ENCODE measurements at regions not wholly inside any gene's neighbourhood (a gene's known extent, or its start where the extent isn't known, plus 50 kb on each side); places are given as distances from the start of the nearest gene placed in this dataset.

DNA sequence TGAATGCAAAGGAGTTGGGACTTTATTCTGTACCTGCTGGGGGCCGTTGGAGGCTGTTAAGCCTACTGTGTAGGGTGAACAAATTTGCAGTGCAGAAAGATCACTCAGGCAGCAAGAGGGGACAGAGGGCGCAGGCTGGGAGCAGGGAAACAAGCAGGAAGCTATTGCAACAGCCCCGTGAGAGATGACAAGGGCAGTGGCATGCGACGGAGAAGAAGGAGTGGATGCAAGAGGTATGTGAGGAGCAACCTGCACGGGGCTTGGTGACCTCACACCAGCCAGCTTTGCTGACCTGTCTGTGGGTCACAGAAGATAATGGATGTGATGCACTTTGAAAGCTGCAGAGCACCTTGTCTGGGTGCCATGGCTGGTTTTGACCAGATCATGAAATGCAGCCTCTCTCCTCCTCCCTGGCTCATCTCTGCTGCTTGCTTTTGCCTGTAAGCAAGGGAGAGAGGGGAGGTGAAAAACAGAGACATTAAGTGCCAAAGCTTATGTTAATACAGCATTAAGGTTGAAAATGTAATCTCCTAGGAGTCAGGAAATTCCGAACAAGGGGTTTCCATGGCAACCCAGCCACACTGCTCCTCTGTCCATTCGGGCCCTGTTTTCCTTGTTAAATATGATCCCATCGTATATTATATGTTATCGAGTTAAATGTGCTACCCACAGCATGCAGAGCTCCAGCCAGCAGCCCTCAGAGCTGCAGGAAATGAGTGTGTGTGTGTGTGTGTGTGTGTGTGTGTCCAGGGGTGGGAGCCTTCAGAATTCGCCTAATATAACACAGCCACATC lies 314.3 kb upstream of the ZMIZ1 start:
- DNase-seq, result peak; percentile 42

DNA sequence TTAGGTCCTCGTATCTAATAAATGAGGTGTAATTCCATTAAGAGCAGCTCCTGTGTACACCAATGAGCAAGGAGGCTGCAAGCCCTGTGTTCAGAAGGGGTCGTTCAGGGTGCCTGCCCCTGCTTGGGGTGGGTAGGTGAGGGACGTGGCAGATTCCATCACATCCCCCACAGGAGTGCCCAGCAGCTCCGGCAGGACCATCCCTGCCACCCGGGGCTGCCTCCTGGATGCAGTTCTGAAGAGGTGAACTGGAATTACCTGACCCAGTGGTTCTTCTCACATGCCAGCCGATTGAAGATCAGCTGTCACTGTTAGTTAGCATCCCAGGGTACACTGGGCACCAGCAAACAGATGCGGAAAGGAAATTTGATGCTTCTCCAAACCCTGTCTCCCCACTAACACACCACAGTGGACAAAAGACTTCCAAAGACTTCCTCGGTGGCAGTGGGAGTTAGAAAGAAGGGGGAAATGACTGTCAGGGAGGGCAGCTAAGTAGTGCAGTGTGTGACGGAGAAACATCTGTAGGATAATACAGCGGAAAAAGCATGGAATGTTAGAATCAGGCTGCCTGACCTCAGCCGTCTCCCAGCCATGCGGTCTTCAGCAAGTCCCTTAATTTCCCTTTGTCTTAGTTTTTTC lies 313.6 kb upstream of the ZMIZ1 start:
- DNase-seq, result no peak

DNA sequence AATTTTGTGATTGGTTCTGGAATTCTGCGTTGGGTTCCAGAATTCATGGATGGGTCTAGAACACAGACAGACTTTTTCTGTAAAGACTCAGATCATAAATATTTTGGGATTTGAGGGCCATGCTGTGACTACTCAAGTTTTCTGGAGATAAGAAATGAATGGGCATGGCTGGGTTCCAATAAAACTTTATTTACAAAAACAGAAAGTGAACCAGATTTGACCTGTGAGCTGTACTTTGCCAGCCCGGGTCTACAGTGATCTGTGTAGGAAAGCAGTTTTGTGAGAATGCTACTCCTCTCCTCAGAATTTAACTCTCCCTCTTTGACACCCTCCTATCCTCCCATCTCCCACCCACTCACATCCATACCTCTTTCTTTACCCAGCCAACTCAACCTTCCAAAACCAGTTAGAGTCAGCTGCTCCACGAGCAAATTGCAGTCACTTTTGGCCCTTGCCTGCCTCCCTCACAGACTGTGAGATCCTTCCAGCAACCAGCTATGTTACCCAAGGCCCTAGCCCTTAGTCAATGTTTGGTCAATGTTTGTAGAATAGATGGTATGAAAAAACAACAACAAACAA lies 312.8 kb upstream of the ZMIZ1 start:
- DNase-seq, result no peak

DNA sequence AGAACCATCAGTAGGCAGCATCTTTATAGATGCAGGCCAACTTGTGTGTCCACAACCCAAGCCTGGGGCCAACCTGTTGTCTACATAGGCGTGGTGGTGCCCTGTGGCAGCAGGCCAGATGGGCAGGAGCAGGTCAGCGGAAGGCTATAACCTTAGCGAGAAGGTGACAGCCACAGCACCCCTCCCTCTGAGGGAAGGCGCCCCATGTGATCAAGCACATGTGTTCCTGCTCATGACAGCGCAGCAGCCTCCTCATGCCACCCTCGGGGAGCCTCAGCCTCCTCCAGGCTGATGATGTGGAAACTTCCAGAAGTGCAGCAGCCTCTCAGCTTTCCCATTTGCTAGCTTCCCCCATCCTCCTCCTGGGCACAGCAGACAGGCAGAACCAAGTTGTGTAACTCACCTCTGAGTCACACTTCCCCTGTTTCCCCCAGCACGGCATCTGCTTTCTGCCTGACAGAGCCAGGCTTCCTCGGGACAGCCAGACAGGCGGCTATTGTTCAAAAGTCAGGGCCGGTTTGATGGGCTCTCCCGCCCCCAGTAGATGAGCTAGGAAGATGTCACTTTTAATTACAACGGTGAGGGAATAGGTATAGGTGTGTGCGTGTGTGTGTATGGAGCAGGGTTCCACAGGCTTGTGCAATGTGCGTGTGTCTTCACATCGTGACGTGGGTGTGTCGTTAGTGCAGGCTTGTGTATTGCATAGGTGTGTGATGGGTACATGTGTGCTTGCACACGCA lies 312.0 kb upstream of the ZMIZ1 start:
- DNase-seq, result peak; percentile 97

DNA sequence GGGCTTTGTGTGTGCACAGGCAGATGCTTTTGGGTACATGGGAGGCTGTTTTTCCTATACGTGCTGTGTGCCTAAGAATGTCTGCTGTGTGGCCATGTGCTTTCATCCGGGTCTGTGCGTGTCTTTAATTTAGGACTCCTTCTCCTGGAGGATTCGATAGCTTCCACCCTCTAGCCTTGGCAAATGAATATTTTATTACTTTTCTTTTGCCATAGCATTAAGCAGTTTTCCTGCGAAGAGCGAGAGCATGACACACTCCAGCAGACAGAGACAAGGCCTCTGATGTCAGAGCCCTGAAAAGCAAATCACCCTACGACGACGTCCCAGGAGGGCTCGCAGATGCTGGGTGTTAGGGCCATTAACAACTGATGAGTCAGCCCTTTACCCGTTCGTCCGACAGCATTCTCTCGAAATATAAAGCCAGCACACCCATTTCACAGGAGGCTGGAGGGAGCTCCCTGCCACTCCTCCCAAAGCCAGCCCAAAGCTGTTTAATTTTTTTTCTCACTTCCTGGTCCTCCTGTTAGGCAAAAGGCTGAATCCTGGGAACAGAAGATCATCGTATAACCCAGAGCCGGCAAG lies 311.3 kb upstream of the ZMIZ1 start:
- DNase-seq, result peak; percentile 56

DNA sequence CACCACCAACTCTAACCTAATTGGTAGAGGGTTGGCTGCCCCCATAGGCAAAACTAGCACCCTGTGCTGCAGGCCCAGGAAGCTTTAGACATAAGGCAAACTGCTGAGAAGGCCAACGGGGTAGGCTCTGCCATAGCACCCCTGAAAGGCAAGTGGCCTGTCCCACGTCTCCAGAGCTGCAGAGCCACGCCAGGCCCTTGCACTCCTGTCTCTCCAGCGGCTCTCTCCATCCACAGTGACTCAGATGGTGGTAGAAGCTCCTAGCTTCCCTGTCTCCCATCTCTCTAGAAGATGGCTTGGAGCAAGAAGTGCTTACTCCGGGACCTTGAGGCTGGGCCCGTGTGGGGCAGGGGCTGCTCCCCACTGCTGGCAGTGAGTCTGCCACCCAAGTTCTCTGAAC lies 310.6 kb upstream of the ZMIZ1 start:
- no peak for DNase-seq

DNA sequence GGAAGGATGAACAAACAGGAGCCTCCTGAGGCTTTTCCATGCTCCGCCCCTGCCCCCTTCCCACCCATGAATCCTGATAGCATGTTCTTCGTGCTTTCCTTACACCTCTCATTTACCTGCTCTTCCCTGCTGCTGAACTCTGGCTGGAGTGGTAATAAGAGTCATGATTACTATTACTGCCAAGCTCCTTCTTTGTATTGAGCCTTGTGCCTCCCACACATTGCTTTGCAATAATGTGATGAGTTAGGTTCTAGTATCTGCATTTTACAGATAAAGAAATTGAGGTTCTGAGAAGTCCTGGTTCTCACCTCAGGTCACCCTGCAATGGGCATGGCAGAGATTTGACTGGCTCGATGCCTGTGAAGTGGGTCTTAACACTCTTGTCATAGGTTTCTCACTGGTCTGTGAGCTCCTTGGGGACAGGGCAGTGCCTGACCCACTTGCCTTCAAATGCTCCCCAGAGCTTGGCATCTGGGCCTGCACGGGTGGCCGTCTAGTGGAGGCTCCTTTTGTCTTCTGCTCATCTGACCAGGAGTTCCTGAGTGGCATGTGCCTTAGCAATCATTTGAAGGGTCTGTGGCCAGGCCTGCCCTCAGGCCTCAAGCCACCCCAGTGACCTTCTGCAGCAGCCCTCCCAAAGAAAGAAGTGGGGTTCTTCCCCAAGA lies 309.2 kb upstream of the ZMIZ1 start:
- DNase-seq, result no peak

DNA sequence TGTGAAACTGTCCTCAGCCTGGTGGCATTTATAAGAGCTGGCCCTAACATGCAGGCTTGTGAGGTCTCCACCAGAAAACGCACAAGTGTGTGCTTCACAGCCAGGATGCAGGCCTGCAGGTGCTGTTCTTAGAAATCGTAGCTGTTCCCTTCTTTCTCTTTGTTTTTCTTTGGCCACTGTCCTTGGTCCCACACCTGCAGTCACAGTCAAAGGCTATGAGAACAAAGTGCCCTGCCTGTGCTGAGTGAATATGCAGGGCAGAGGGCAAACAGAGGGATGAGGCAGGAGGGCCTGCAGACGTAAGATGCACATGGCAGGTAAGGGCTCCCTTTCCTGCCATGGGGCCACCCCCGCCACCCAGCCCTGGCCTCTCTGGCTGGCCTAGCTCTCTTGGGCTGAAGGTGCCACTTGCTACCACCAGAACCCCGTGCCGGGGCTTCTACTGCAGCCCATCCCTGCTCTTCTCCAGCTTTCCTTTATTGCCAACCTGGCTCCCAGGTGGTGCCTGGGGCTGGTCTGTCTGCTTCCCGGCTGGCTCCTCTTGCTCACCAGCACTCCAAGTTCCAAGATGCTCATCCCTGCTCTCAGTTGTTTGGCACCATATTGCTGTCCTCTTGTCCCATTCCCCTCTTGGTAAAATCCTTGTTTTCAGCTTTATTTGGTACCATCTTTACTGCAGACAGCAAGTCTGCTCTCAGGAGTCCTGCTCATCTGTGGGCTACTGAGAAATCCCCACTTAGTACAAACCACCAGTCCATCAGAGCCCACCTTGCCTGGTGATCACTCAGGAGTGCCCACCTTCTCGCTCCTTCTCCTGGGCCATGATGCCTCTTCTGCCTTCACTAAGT lies 308.1 kb upstream of the ZMIZ1 start:
- no peak for DNase-seq

DNA sequence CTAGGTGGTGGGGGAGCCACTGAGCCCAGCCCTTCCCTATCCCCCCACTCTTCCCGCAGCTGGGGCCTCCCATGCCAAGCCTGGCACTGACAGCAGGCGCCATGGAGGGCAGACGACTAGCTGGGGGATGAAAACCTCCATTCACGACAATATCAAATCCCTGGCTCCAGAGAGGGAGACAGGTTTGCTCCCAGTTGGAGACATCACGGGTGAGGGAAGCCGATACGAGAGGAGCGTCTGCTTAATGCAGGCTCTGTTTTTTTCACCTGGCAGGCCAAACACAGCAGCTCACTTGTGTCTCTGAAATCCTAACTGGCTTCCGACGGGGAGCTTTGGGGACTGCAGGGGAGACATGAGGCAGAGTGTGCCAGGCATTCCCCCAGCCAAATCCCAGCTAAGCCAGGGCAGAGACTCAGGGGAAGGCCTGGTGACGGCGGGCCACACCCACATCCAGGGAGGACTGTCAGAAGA lies 307.4 kb upstream of the ZMIZ1 start:
- no peak for DNase-seq

DNA sequence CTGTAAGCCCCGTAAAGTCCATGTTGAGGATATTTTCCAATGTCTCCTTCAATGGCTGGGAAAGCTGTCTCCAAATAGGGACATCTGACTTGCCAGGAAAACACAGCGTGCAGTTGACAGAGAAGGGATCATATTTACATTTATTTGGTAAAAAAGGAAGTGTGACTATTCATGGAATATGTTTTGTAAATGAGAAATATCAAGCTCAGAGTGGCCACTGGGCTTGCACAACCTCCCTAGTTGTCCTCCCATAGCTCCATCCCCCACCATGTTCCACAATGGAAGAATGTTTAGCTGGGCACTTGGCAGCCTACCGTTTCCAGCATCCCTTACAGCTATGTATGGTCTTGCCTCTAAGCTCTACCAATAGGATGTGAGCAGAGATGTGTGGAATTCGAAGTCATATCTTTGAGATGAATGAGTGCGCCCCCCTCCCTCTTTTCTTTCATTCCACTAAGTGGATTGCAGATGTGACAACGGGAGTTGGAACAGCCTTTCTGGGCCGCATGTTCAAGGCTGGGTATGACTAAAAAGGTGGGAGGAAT lies 306.6 kb upstream of the ZMIZ1 start:
- DNase-seq, result peak; percentile 50

DNA sequence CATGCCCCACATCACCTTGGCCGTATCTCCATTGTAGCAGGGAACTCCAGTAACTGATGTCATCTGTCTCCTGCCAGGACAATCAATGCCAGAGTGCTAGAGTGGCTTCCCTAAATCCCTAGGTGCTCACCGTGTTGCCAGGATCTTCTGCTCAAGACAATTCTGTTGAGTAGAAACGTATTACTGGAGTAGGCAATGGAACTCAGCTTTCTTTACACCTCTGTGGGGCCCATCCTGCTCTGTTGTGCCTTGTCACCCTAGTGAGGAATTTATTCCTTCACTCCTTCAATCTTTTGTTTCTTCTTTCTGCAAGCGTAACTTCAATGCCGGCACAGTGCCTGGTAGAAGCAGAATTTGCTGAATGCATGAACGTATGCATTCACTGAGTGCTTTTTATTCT lies 305.5 kb upstream of the ZMIZ1 start:
- DNase-seq, result no peak

DNA sequence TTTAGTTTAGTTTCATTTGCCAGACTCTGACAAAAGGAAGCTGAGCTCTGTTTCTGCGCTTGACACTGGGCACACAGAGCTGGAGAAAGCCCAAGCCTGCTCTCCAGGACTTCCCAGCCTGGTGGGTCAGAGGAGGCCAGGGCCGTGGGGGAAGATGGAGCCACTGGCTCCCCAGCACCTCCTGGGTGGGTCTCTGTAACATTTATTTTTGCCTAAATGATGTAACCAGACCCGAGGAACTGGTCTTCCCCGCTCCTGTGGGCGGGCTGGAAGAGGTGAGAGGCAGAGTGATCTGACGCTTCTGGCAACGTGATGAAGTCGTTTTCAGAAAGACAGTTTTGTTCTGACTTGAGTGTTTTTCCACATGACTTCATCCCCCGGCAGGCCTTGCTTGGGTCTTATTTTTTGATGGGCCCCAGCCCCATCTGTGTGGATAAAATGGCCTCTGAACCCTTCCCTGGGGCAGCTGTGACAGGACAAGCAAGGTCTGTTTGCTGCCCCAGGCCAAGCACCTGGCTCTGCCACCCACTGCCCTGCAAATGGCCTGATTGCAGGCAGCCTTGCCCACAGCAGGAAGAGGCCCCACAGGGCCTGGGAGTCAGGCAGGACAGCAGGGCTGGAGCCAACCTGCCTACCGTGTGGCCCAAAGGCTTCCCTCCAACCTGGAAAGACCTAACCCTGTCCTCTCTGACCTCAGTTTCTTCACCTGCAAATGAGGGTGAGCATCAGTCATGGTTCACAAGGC lies 304.9 kb upstream of the ZMIZ1 start:
- DNase-seq, result peak; percentile 48

DNA sequence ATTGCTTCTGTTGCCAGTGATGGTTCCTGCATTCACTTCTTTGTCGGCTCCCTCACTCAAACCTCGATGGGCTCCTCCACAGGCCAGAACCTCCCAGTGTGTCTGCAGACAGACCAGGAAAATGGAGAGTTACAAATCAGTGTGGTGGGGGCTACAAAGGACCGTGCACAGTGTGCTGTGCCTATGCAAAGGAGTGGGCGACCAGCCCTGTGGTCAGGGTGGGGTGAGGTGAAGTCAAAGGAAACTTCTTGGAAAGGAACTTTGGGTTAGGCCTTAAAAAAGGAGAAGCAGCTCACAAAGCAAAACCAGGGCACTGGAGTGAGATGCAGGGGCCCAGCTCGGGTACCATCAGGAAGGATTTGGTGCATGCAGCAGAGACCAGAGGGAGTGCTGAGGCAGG lies 304.3 kb upstream of the ZMIZ1 start:
- DNase-seq, result peak; percentile 46

DNA sequence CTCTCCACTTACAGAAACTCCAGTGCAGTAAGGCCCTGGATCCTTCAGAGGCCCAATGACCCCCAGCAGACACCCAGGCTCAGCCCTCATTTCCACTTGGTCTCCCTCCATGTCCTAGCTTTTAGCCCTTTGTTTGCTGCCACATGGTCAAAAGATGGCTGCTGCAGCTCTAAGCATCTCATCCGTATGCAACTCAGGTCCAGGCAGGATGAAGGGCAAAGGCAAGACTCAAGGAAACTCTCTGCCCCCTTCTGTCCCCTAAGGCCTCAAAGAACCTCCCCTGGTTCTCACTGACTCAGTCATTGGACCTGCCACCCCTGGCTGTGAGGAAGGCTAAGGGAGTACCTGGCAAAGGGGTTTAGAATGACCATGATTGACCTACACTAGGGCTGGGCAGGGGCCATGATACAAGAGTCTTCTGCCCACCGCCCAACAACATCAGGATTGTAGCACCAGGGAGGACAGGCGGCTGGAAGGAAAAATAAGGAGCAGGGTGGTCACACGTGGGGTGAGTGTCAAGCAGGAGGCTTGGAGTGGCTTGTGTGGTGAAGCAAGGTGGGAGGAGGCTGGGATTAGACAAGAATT lies 303.8 kb upstream of the ZMIZ1 start:
- DNase-seq, result no peak

DNA sequence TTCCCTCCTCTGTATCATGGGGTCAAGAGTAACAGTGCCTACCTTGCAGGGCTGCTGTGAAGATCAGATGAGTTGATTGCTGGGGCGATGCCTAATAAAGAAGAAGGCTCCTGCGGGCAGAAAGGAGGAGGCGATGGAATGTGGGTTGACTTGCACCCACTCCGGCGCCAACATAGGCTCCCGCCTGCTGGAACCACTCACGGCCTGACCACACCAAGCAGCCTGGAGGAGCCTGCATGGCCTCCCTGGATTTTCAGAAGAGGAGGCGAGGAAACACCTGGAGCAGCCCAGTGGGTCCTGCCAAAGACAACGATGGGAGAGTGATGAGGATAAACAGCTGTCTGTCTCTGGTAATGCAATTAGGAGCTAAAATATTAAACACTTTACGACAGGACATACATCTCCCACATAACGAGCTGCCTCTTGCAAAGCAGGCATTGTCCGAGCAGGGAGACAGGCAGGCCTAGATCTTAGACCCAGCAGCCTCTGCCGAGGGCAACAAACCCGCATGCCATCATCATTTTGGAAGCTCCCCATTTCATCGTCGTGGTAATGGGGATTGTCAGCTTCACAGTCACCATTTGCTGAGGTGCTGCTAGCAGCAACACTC lies 302.9 kb upstream of the ZMIZ1 start:
- DNase-seq, result no peak

DNA sequence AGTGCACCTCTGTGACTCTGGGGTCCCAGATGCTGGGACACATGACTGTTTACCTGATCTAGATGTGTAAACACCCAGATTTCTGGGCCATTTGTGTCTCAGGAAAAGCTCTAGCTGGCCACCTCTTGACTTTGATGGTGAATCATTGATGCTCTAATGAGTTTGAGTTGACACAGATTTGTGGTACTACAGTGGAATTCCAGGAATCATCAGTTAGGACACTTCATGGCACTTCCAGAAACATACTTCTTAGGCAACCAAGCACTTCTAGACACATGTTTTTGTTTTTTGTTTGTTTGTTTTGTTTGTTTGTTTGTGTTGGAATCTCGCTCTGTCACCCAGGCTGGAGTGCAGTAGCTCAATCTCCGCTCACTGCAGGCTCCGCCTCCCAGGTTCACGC lies 302.2 kb upstream of the ZMIZ1 start:
- DNase-seq, result no peak

DNA sequence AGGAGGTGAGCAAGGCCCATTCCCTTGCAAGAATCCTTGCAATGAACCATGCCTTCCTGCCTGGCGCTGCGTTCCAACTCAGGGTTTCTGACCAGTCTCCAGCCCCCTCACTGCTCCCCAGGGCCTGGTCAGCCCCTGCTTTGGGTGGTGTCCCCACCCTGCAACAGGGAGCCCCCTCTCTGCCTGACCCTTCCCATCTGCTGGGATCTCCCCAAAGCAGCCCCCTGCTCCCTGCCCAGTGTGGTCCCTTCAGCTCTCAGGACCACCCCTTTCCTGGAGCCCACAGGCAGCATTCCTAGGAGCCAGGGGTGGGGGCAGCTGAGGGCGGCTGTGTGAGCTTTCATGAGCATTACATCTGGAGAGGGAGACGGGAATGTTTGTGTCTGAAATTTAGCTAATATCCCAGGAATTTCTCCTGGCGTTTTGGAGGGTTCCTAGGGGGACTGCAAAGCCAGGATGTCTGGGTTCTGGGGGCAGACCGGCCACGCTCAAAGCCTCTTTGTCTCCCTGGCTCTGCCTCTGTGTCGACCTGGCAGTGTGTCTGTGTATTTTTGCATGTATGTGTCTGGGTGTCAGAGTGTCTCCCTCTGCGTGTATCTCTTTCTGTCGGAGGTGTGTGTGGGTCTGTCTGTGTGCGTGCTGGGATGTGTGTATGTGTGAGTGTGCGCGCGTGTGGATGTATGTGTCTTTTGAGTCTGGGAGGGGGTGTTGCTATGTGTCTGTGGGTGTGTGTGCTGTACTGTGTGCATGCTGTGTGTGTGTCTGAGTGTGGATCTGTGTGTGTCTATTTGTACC lies 300.5 kb upstream of the ZMIZ1 start:
- no peak for DNase-seq

DNA sequence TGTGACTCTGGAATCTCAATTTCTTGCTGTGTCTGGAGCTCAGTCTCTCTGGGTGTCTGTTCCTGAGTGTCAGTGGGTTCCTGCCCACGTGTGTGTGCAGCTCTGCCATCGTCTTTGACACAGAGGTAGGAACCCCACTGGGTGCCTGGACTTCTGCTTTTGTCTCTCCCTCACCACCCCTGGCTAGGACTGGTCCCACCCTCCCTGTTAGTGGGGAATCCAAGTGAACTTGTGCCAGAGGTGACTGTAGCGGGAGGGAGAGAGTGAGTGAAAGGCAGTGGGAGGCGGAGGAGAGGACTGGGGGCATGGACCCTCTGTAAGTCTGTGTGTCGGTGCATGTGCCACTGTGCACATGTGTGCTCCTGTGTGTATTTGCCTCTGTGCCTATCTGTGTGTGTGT lies 299.9 kb upstream of the ZMIZ1 start:
- DNase-seq, result no peak

DNA sequence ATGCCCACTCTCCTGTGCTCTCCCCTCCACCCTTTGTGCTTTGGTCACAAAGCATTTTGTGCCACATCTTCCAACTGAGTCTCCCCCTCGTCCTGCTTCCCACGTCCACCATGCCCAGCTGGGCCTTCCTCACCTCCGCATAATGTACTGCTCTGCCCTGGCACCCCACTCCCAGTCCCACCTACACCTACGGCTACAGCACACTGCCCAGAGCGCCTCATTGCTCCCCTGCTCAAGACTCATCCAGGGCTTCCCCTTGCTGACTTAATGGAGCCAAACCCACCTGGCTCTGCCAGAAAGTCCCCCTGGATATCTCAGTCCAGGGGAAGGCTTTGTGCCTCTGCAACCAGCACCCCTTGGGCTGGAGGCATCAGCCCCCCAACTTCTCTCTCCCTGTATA lies 299.2 kb upstream of the ZMIZ1 start:
- no peak for DNase-seq

Data from suppressor macrophage treated with lipopolysaccharide for 4 hours (primary cell).